B cell (primary cell): ENCODE measurements at regions not wholly inside any gene's neighbourhood (a gene's known extent, or its start where the extent isn't known, plus 50 kb on each side); places are given as distances from the start of the nearest gene placed in this dataset.

ENCODE experiments used
- ATAC-seq: fragments of 200-7000 bp; cut with Tn5 transposase; one replicate; pipeline ENCODE4 v1.10.0; 2021; ENCODE audit warnings: low read depth, mild to moderate bottlenecking, moderate number of reproducible peaks, moderate library complexity
- CTCF ChIA-PET: fragments of 350-600 bp; sonication (Branson Sonifier 250); formaldehyde crosslinking; loops from one replicate; lab custom pipeline; 2021; ENCODE audit warnings: antibody characterized with exemption, inconsistent platforms; lab: Charles Lee
- POLR2A ChIA-PET: fragments of 350-600 bp; sonication (Branson Sonifier 250); formaldehyde crosslinking; loops from one replicate; lab custom pipeline; 2021; ENCODE audit warnings: antibody characterized with exemption; lab: Charles Lee
- DNase-seq: peaks from one replicate; pipeline ENCODE4 v3.0.0; 2013
- H2AFZ ChIP-seq: 2 replicates; pipeline ENCODE4 v1.6.1; 2012; ENCODE audit warnings: mild to moderate bottlenecking, low read depth, low read length; ENCODE audit not compliant: insufficient read depth, poor library complexity, severe bottlenecking
- H3K27ac ChIP-seq, 2 donors: 1 replicate in 1 of 2; 2 replicates in 1 of 2; pipeline ENCODE4 v1.5.1; 2012 to 2013; ENCODE audit warnings: low read length in 2 of 2, mild to moderate bottlenecking in 2 of 2, moderate library complexity in 1 of 2
- H3K27me3 ChIP-seq, 4 experiments: fragments of 200-600 bp in 1 of 4; sonication (generic) in 1 of 4; replicated peaks in 1 of 4; 1 replicate in 2 of 4; 2 replicates in 2 of 4; pipeline versions ENCODE4 v1.6.1 to v1.7.0; 2013 to 2016; ENCODE audit warnings: low read length in 3 of 4, mild to moderate bottlenecking in 2 of 4, mixed read lengths in 1 of 4, moderate library complexity in 1 of 4; ENCODE audit not compliant: insufficient read depth in 4 of 4, control insufficient read depth in 3 of 4; ENCODE audit errors: control extremely low read depth in 1 of 4
- H3K36me3 ChIP-seq, 2 experiments: replicated peaks in 1 of 2; 1 replicate in 1 of 2; 2 replicates in 1 of 2; pipeline versions ENCODE4 v1.6.1 to v1.7.1; 2013; ENCODE audit warnings: low read length in 1 of 2; ENCODE audit not compliant: insufficient read depth in 2 of 2, control insufficient read depth in 1 of 2; ENCODE audit errors: control extremely low read depth in 1 of 2, extremely low read depth in 1 of 2
- H3K4me1 ChIP-seq, 2 donors: fragments of 200-600 bp in 1 of 2; sonication (generic) in 1 of 2; 1 replicate in 1 of 2; 2 replicates in 1 of 2; pipeline versions ENCODE4 v1.5.1 to v1.6.1; 2013 to 2017; ENCODE audit warnings: low read length in 2 of 2; ENCODE audit not compliant: control insufficient read depth in 2 of 2, insufficient read depth in 2 of 2
- H3K4me2 ChIP-seq: replicated peaks from 2 replicates; pipeline ENCODE3; 2012; ENCODE audit warnings: mild to moderate bottlenecking, low read depth, low read length; ENCODE audit not compliant: poor library complexity, severe bottlenecking
- H3K4me3 ChIP-seq, 5 experiments: fragments of 200-600 bp in 1 of 5; sonication (generic) in 1 of 5; 1 replicate in 3 of 5; 2 replicates in 2 of 5; pipeline versions ENCODE4 v1.5.1 to v1.7.0; 2011 to 2016; ENCODE audit warnings: low read length in 4 of 5, mild to moderate bottlenecking in 4 of 5, low read depth in 2 of 5, control low read depth in 1 of 5, moderate library complexity in 1 of 5; ENCODE audit not compliant: insufficient read depth in 1 of 5; ENCODE audit errors: control extremely low read depth in 1 of 5, extremely low read depth in 1 of 5
- H3K79me2 ChIP-seq: fragments of 200-600 bp; sonication (generic); one replicate; pipeline ENCODE4 v1.6.0; 2016; ENCODE audit warnings: low read length; ENCODE audit not compliant: control insufficient read depth, insufficient read depth
- H3K9ac ChIP-seq: fragments of 200-600 bp; sonication (generic); 2 replicates; pipeline ENCODE4 v1.6.1; 2017; ENCODE audit warnings: mild to moderate bottlenecking, low read length, moderate library complexity
- H3K9me3 ChIP-seq, 3 donors: one replicate each; pipeline versions ENCODE4 v1.6.1 to v1.7.1; 2013; ENCODE audit warnings: low read length in 2 of 3; ENCODE audit not compliant: control insufficient read depth in 2 of 3, insufficient read depth in 1 of 3; ENCODE audit errors: control extremely low read depth in 1 of 3
- H4K20me1 ChIP-seq: 2 replicates; pipeline ENCODE4 v1.6.0; 2012; ENCODE audit warnings: mild to moderate bottlenecking, low read length; ENCODE audit not compliant: insufficient read depth, control insufficient read depth, poor library complexity, severe bottlenecking
- H3K27ac Mint-ChIP-seq: one replicate; pipeline ENCODE4 v1.8.0; 2021; ENCODE audit warnings: mixed read lengths
- H3K27me3 Mint-ChIP-seq: one replicate; pipeline ENCODE4 v1.8.0; 2021; ENCODE audit warnings: mixed read lengths
- H3K4me1 Mint-ChIP-seq: one replicate; pipeline ENCODE4 v1.8.0; 2021; ENCODE audit warnings: mixed read lengths
- H3K4me3 Mint-ChIP-seq: one replicate; pipeline ENCODE4 v1.8.0; 2021; ENCODE audit warnings: mixed read lengths
- H3K9me3 Mint-ChIP-seq: one replicate; pipeline ENCODE4 v1.8.0; 2022; ENCODE audit warnings: mixed read lengths; ENCODE audit not compliant: insufficient read depth
- EZH2 ChIP-seq: IDR thresholded peaks from 2 replicates; pipeline ENCODE4 v1.6.1; 2012; ENCODE audit warnings: borderline replicate concordance, low read depth, mild to moderate bottlenecking, moderate library complexity, low read length; ENCODE audit not compliant: insufficient read depth, poor library complexity, severe bottlenecking
- WGBS: methylation state at CpG from one replicate; pipeline ENCODE4 v1.1.5; 2013; ENCODE audit warnings: missing lambda C conversion rate; ENCODE audit not compliant: insufficient coverage; 5-methylcytosine and 5-hydroxymethylcytosine counted together
- intact Hi-C: fragments of 100-400 bp; cut with micrococcal nuclease; formaldehyde crosslinking; loops from one replicate; pipeline ENCODE4 v1.10.0; 2022
- TF ChIP-seq, protein P1 (sequence below): fragments of 200-600 bp; IDR thresholded peaks from one replicate; pipeline ENCODE4 v1.8.0; 2022; ENCODE audit warnings: antibody characterized with exemption, mild to moderate bottlenecking

GRCh38 chr5:61669531-61669930 lies 337.5 kb downstream of the ZSWIM6 start:
- POLR2A ChIA-PET: no interaction called here
- no peaks in the 10 kb centered on the region for H3K9me3 ChIP-seq
- no peak overlapping the region for H3K4me2 ChIP-seq
- no peaks in the 10 kb centered on the region for H3K79me2 ChIP-seq
- H4K20me1 ChIP-seq: no peaks in the 10 kb centered on the region
- H3K9ac ChIP-seq: no peak overlapping the region
- TF ChIP-seq, protein P1, sequence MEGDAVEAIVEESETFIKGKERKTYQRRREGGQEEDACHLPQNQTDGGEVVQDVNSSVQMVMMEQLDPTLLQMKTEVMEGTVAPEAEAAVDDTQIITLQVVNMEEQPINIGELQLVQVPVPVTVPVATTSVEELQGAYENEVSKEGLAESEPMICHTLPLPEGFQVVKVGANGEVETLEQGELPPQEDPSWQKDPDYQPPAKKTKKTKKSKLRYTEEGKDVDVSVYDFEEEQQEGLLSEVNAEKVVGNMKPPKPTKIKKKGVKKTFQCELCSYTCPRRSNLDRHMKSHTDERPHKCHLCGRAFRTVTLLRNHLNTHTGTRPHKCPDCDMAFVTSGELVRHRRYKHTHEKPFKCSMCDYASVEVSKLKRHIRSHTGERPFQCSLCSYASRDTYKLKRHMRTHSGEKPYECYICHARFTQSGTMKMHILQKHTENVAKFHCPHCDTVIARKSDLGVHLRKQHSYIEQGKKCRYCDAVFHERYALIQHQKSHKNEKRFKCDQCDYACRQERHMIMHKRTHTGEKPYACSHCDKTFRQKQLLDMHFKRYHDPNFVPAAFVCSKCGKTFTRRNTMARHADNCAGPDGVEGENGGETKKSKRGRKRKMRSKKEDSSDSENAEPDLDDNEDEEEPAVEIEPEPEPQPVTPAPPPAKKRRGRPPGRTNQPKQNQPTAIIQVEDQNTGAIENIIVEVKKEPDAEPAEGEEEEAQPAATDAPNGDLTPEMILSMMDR: no peak
- no peak for TF ChIP-seq EZH2
- no peak overlapping the region for H2AFZ ChIP-seq
- H3K9me3 Mint-ChIP-seq: no peaks in the 10 kb centered on the region
- H3K4me1 Mint-ChIP-seq: peaks cover 10% of the 10 kb centered on the region
- ATAC-seq (no peak), DNase-seq (no peak)
- H3K4me3 Mint-ChIP-seq: no peak overlapping the region
- H3K27me3 ChIP-seq: peaks cover 0 to 4% (median 0%) of the 10 kb centered on the region in 4 experiments
- CTCF ChIA-PET: no interaction called here
- no peak overlapping the region for H3K4me3 ChIP-seq
- 42% methylated on average over 1 of the region's 3 CpGs for WGBS
- no peak overlapping the region for H3K27ac Mint-ChIP-seq
- peaks cover 19 to 25% of the 10 kb centered on the region in 2 donors for H3K4me1 ChIP-seq
- H3K27me3 Mint-ChIP-seq: peaks cover 8% of the 10 kb centered on the region
- no peak overlapping the region for H3K27ac ChIP-seq
- H3K36me3 ChIP-seq: no peaks in the 10 kb centered on the region
- intact Hi-C loops: no loop called here

GRCh38 chr5:61670941-61671340 lies 338.9 kb downstream of the ZSWIM6 start:
- Histone ChIP-seq H2AFZ (no peak overlapping the region), H3K36me3 (no peaks in the 10 kb centered on the region), H3K9me3 (no peaks in the 10 kb centered on the region), H3K9ac (no peak overlapping the region), H3K79me2 (no peaks in the 10 kb centered on the region), H3K27me3 (peaks cover 0 to 4% (median 0%) of the 10 kb centered on the region in 4 experiments), H3K4me2 (no peak overlapping the region), H4K20me1 (no peaks in the 10 kb centered on the region), H3K4me1 (peaks cover 19 to 28% of the 10 kb centered on the region in 2 donors), H3K27ac (no peak overlapping the region), H3K4me3 (no peak overlapping the region)
- WGBS: 100% methylated on average over 1 of the region's 4 CpGs
- Mint-ChIP-seq H3K9me3 (no peaks in the 10 kb centered on the region), H3K4me1 (peaks cover 10% of the 10 kb centered on the region), H3K4me3 (no peak overlapping the region), H3K27ac (no peak overlapping the region), H3K27me3 (peaks cover 8% of the 10 kb centered on the region)
- intact Hi-C loops: no loop called here
- no peak for DNase-seq
- POLR2A ChIA-PET: no interaction called here
- CTCF ChIA-PET: interaction anchor here (1.1 kb wide), 1 partner anchor 13 kb away, joined by 3 read pairs; no protein-coding TSS in a partner anchor
- TF ChIP-seq, protein P1: no peak
- ATAC-seq: no peak
